Right hindlimb (tissue), 1 donor: ENCODE measurements at regions not wholly inside any gene's neighbourhood (a gene's known extent, or its start where the extent isn't known, plus 50 kb on each side); places are given as distances from the start of the nearest gene placed in this dataset.
"Not testable (repeated sequence)": the region's sequence is repeated elsewhere in the genome, so short reads cannot be mapped to it uniquely, and the experiment has no call there.

Source experiments
- DNase-seq: peaks from one replicate; pipeline ENCODE4 v3.0.0-alpha.2; 2018

DNA sequence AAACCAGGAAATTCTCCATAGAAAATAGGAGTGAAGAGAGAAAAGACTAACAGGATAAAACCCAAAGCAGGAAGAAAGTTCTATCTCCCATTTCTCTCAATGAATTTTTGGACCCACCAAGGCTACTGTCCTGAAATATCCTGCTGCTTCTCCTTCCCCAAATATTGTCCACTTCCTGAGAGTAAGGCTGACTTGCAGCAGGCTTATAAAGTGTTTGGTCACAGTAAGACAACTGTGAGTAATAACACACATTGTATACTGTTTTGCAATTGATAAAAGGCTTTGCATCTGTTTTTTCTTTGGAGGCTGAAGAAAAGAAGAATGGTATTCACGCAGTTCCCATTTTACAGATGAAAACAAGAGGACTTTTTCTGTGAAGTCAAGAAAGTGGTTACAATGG, 52.8 kb downstream of the FOXD4L6 start:
- DNase-seq = not testable (repeated sequence)

DNA sequence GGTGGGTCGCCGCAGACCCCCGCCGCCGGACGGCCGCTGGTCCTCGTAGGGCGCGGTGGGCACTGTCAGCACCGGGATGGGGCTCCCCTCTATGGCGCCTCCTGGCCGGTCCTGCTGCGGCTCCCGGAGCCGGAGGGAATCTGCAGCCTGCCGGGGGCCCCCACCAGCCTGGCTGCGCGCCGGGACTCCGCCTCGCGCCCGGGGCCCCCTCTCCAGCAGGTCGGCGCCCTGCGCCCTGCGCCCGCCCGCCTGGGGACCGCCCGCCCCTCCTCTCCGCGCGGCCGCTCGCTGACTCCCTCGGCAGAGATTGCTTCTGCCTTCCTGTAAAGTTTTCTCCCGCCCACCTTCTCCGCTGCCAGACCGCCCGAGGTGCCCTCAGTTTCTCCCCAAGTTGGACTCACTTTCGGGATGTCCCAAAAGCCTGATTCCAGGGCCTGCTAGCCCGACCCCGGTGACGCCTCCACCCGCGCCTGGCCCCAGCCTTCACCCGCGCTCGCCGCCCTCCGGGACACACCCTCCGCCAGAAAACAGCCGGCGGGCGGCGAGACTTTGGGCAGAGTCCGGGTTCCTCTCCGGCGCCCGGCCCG, 54.0 kb downstream of the FOXD4L6 start:
- DNase-seq = peak; percentile 35

DNA sequence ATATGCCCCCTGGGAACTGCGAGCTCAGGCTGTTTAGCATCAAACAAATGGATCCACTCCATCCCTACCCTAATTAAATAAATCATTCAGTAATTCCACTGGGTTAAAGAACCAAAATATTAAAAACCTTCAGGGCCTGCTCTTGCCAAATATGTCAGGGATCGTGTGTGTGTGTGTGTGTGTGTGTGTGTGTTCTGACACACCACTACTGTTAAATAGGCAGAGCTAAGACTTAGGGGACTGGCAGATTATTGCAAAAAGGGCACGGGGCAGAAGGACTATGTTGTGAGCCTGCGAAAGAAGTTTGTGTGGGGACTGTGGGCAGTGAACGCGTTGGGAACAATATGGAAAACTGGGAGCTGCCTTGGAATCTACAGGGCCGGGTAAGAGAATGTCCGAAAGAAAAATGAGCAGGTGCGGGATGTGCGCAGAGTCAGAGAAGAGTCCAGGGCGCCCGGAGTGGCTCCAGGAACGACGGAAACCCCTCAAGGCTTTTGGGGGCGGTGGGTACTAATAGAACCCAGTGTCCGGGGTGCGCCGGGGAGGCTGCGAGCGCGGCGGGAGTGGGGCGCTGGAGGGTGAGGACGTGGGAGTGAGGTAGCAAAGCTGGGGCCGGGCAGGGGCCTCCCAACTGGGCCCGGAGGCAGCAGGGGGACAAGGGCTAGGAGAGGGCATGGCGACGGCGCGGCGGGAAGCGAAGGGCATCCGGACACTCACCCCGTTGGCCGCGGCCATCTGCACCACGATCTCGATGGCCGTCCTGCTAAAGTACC, 54.8 kb downstream of the FOXD4L6 start:
- DNase-seq = peak; percentile 12

DNA sequence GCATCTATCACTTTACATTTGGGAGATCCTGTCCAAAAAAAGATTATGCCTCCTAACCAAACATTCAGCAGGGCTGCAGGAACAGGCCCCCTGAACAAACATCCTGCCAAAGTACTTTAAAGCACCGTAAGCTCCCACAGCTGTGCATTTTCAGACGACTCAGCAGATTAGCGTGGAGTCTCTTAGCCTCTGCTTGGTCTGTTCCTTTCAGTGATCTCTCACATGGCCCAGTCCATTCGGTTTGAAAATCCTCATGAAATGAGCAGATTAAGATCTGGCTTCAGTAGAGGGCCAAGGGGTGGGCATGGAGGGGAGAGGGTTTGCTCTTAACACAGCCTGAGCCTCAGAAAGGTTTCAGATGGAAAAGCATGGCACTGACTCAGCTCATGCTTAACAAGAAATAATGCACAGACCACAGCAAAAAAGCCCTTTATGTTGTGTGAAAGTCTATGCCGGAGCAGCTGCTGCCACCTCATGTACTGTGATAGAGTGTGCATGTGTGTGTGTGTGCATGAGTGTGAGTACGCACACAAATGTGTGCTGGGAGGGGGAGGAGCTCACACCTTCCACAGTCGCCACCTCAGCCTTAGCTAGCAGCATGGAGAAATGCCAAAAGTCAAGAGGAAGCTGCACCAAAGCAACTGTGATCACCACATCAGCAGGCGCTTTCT, 64.2 kb downstream of the FOXD4L6 start:
- peak; percentile 18 for DNase-seq

DNA sequence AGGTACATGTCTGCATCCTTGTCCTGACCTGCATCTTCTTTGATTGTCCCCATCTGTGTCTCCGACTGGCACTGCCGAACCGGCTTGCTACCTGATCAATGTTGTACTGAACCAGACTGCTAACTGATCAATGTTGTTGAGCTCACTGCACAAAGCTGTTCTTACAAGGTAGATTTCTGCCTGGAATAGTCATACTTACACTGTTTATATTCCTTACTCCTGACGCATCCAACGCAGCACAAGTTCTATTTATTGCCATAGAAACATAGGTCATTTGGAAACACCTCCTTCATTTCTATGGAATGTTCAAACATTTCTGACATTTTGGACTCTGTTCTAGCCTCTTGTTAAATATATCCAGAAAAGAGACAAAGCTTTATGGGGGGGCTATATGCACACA, 65.2 kb downstream of the FOXD4L6 start:
- DNase-seq = not testable (repeated sequence)

DNA sequence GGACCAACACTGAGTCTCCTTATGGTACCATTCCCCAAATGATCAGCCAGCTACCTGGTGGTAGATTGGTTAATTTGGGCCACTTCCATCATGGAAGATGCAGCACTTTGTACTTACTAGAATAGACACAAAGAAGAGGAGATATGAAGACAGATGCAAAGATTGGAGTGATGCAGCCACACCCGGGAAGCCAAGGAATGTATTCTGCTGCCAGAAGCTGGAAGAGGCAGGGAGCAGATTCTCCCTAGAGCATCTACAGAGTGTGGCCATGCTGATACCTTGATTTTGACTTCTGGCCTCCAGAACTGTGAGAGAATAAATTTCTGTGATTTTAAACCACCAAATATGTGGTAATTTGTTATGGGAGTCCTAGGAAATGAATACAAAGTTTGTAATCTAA, 68.9 kb downstream of the FOXD4L6 start:
- DNase-seq = not testable (repeated sequence)

DNA sequence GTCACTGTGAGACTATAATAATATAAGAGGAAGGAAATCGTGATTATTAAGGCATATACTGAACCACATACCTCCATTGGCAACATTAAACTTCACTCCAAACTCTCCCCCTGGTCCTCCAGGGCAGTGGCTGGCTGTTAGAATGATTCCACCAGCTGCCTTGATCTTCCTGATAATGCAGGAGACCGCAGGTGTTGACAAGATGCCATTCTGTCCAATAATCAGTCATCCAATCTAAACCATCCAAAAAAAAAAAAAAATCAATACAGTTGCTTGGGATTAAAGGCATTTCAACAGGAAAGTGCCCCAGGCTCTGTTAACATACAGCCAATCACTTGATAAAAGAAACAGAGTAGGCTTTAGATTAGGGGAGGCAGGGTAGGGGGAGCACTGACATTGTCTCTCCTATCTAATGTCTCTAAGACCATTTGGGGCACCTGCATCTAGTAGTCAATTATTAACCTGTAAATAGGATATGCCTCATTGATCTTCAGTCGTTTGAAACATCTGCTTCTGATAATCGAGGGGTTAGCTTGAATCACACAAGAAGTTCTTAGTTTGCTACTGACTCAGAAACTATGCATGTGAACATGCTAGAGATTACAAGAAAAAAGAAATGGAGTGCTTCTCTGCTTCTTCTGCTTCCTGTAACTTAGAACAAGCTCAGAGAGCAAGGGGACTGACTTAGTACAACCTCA, 74.7 kb downstream of the FOXD4L6 start:
- not testable (repeated sequence) for DNase-seq

DNA sequence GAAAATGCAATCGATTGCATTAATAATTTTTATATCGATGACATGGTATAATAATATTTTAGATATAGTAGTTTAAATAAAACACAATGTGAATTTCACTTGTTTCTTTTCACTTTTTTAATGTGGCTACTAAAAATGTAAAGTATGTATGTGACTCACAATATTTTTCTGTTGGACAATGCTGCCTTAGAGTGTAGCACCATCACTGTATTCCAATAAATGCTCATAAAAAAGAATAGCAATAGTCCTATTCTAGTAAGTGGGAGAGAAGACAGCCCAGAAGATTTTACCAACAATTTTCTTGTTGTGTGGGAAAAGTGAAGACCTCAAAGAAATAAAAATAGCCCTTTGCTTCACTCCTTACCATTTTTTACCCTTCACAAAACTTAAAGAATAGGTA, 79.8 kb downstream of the FOXD4L6 start:
- DNase-seq = not testable (repeated sequence)

DNA sequence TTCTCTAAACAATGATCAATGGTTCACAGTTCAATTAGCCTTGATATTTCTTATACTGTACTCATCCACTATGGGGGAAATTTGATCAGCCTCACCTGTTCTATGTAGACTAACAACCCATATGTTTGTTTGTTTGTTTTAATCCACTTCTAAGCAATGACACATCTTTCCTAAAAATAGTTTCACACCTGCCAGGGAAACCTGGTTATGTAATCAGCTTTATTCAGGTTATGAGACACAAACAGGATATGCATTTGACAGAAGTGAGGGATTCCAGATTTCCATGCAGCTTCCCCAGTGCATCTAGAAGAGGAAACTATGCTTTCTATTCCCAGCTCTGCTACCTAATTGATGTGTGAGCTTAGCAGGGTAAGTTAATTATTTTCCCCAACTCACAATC, 80.7 kb downstream of the FOXD4L6 start:
- DNase-seq = not testable (repeated sequence)

DNA sequence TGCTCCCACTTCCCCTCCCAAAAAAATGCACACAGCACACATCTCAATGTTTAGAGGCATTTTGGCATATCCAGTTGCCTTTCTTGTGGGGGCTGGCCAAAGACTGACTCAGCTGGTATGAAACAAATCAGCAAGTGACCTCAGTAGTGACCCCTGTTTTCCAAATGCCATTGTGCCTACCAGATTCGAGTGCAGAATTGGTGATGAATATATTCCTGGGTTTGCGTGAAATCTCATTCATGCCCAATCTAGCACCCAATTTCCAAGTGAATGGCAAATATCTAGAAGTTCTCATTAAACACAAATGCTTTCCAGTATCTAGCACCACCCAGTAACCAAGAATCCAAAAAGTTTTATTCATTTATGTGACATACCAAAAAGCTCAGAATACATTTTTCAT, 83.6 kb downstream of the FOXD4L6 start:
- not testable (repeated sequence) for DNase-seq

DNA sequence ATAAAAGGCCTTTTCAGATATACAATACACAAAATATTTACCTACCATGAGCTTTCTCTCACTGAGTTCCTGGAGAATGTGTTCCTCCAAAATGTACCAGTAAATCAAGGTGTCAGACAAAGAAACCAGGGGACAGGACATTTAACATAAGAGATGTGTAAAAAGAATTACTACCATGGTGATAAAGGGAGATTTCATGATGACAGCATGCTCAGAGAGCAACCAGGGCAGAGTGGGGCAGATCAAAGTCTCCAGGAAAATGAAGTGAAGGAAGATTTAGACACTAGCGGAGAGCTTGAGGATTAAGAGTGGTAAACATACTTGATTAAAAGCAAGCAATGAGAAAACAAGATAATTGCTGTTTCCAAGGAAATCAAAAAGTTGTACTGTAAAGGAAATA, 85.0 kb downstream of the FOXD4L6 start:
- DNase-seq = not testable (repeated sequence)

DNA sequence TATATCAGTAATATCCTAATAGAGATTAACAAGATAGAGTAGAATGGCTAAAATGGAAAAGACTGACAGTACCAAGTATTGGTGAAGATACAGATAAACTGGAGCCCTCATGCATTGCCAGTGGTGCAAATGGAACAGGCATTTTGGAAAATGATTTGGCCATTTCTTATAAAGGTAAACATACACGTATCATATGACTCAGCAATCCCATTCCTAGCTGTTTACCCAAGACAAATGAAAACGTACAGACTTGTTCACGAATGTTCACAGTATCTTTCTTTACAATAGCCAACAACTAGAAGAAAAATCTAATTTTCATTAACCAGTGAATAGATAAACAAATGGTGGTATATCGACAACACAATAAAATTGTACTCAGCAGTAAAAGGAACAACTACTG, 86.4 kb downstream of the FOXD4L6 start:
- DNase-seq = not testable (repeated sequence)

DNA sequence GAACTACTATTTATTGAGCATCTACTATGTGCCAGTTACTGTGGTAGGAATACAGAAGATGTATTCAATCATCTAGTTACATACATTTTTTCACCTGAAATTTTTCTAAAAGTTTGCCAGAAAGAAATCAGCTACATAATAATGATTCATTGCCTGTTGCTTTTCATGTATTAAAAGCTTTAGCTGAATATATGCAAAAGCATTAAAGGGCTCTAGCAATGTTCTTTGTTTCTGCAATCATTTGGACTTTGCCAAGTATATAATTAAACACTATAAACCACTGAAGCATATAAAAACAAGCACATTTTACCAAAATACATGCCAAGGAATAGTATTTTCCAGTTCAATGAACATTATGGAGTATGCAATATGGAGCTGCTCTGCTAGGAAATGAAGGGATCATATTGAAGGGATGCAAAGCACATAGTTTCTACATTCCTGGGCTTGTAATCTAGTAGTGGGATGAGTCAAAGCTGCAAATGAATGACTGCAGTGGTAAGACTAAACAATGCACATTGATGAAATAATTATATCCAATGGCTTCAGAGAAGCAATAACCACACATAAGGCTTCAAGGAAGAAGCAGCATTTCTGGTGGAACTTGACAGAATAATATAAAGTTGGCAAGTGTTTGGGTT, 87.7 kb downstream of the FOXD4L6 start:
- DNase-seq = not testable (repeated sequence)

DNA sequence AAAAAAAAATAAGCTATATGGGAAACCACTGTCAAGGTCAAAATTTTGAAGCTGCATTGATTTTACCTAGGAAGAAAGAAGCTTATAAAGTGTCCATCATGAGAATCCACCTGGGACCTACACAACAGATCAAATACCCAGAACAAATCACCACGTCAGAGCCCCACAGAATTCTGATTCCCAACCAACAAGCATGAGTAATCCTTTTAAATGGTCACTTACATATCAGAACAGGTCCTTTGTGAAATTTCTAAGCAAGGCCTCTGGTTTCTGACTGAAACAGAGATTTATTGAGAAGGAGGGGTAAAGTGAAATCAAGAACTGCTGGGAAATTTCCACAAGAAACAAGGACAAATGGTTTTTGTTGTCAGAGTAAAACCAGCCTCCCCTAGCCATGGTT, 93.2 kb downstream of the FOXD4L6 start:
- not testable (repeated sequence) for DNase-seq

DNA sequence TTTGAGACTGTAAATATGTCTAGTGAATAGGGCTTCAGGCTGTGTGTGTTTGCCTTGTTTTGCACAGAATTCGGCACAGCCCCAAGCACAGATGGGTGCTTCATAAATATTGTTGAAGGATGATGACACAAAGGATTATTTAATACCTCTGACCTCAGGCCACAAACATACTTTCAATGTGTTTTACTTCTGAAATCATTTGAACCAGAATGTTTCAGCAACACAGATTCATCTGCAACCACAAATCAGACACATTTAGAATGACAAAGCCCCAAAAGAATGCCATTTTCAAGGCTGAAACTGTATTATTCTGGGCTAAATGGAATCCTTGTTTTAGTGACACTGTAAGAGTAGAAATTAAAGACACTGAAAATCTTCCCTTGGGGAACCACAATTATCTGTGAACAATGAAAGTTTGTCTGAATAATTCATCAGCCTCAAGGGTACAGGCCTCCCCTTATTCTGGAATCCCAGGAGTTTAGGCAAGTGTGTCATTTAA, 93.7 kb downstream of the FOXD4L6 start:
- not testable (repeated sequence) for DNase-seq

DNA sequence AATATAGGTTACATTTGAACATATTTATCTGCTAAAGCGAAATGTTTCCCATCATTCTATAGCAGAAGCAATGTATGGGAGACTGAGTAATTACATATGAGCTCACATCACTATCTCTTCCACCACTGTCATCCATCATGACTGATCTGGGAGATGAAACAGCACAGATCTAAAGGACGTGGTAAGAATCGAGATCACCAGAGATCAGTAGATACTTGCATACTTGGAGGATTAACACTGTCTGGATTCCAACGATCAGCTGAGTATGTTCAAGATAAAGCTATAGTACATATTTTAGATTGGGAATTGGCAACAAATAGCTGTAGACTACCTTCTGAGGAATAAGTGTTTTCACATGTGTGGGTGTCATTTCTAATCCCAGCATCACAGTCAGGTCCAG, 94.6 kb downstream of the FOXD4L6 start:
- not testable (repeated sequence) for DNase-seq

DNA sequence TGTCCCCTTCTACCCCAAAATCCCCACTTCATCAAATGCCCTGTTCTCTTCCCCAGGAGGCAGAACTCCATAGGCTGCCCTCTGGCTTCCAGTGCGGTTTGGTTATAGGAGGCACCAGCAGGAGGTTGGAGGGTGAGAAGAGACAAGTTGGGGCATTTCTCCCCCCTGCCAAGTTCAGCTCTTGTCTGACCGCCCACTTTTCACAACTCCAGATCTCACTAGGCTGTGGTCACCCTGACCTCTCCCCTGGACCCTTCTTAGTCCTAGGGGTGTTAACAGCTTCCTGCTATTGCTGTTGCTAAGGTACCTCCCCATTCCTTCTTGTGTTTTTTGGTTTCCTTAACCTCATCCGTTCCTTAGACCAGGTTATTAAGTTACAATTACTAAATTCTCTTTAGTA, 95.1 kb downstream of the FOXD4L6 start:
- DNase-seq = not testable (repeated sequence)

DNA sequence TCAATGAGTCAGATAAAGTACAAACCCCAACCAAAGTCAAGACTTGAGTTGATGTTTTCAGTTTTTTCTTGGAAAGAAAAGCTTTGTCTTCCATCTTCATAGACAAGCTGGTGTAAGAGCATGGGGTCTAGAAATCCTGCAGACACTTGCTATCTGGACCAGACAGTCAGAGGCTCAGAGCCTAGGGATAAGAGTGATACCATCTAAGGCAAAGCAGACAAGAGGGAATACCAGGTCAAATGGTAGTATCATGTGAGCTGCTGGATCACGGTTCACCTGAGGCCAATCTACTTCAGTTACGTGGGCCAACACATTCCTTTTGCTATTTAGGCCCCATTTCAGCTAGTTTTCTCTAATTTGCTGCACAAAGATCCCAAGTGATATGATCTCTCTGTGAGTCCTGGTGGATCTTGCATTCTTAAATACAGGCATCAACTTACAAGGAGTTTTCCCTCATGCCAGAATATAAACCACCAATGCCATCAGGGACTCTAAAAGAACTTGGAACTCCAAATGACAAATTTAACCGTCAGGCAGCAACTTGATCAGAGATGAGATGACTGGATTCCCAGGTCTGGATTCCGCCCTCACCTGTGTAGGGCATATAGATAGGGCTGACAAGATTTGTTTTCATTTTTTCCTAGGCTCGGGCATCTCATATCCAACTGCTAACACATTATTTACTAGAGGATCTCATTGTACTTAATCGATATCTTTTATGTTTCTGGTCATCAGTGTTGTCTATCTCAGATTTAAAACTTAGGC, 101.4 kb downstream of the FOXD4L6 start:
- DNase-seq = not testable (repeated sequence)

DNA sequence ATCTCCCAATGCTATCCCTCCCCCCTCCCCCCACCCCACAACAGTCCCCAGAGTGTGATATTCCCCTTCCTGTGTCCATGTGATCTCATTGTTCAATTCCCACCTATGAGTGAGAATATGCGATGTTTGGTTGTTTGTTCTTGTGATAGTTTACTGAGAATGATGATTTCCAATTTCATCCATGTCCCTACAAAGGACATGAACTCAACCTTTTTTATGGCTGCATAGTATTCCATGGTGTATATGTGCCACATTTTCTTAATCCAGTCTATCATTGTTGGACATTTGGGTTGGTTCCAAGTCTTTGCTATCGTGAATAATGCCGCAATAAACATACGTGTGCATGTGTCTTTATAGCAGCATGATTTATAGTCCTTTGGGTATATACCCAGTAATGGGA, 106.1 kb downstream of the FOXD4L6 start:
- not testable (repeated sequence) for DNase-seq

DNA sequence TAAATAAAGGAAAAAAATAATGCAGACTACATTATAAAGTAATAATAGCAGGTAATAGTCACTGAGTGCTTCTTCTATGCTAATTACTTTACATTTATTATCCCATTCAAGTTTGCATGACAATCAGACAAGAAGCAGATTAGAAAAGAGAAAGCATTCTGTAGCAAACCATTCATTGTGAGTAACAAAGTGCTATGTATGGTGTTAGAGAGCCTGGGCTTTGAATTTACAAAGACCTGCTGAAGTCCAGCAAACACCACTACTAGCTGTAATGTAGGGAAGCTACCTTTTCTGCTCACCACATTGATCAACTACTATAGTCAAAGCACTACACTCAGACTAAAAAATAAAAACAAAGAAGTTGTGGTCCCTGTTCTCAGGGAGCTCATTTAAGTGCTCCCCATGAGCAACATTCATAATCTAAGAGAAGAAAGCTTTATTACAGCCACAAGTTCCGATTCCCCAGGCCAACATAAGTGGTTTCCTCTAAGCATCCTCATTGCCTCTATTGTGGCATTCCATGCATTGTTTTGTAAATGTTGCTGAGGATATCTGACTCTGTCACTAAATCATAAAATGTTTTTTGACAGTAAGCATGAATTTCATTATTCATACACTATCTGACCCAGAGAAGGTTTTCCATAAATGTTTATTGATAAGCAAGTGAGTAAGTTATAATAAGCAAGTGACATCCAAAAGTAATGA, 108.5 kb downstream of the FOXD4L6 start:
- DNase-seq = not testable (repeated sequence)

DNA sequence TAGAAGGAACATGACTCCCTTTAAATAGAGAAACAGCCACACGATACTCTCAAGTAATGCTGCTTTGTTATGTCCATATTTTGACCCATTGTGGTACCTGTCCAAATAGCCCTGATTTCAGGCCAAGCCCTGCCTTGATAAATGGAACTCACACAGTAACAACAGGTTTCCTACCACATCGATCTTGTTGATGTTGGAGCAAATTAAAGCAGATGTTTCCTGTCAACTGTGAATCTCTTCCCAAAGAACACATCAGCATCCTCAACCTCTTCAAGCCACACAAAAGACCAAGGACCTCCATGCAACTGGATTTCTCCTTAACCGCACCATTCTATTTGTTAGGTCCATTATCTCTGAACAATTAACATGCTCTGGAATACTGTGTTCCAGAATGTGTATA, 109.5 kb downstream of the FOXD4L6 start:
- not testable (repeated sequence) for DNase-seq
